HepG2 (cell line): ENCODE measurements at regions not wholly inside any gene's neighbourhood (a gene's known extent, or its start where the extent isn't known, plus 50 kb on each side); places are given as distances from the start of the nearest gene placed in this dataset.
"Not testable (repeated sequence)": the region's sequence is repeated elsewhere in the genome, so short reads cannot be mapped to it uniquely, and the experiment has no call there.

Experiments
- ATAC-seq: fragments of 200-7000 bp; cut with Tn5 transposase; 3 replicates; pipeline ENCODE4 v1.9.1; 2020; ENCODE audit warnings: mild to moderate bottlenecking, moderate library complexity
- BruUV-seq: library from RNA; stranded (reverse); fragments of 400-500 nt; replicated peaks from 2 replicates; lab custom pipeline; 2021; lab: Mats Ljungman, UMichigan
- CTCF ChIA-PET: fragments of 300-600 bp; formaldehyde crosslinking; extraction: SDS; loops from one replicate; lab custom pipeline; 2021; ENCODE audit warnings: low total read pairs, inconsistent platforms, low intra/inter-chr PET ratio; lab: Yijun Ruan, JAX
- POLR2A ChIA-PET: fragments of 350-600 bp; sonication (Branson Sonifier 250); formaldehyde crosslinking; loops from one replicate; lab custom pipeline; 2020; ENCODE audit warnings: antibody characterized with exemption, inconsistent platforms; lab: Yijun Ruan, JAX
- DNase-seq: peaks from one replicate; pipeline ENCODE4 v3.0.0-alpha.2; 2015; ENCODE audit warnings: low spot score
- FAIRE-seq: peaks from 3 replicates; lab custom pipeline; 2011; peaks lifted over from hg19 to GRCh38; lab: Jason Lieb, UNC
- H2AFZ ChIP-seq: one replicate; pipeline ENCODE4 v1.6.1; 2011; ENCODE audit warnings: low read length, inconsistent platforms
- H3K27ac ChIP-seq: fragments of 300-600 bp; 3 replicates; pipeline ENCODE4 v1.8.0; 2011; ENCODE audit warnings: mixed run types, mild to moderate bottlenecking, mixed read lengths, low read length, inconsistent platforms; ENCODE audit not compliant: insufficient read depth; ENCODE audit errors: extremely low read length
- H3K27me3 ChIP-seq, 2 experiments: fragments of 200-600 bp in 1 of 2; 2 replicates in 1 of 2; 3 replicates in 1 of 2; pipeline versions ENCODE4 v1.6.0 to v1.8.0; 2011; ENCODE audit warnings: low read length in 2 of 2, mild to moderate bottlenecking in 2 of 2, moderate library complexity in 2 of 2, inconsistent platforms in 1 of 2; ENCODE audit not compliant: insufficient read depth in 2 of 2, control insufficient read depth in 1 of 2
- H3K36me3 ChIP-seq, 2 experiments: fragments of 200-600 bp in 1 of 2; replicated peaks in 1 of 2; 2 replicates in 1 of 2; 3 replicates in 1 of 2; pipeline versions ENCODE4 v1.5.1 to v1.8.0; 2011; ENCODE audit warnings: low read length in 2 of 2, inconsistent platforms in 1 of 2; ENCODE audit not compliant: insufficient read depth in 2 of 2, control insufficient read depth in 1 of 2
- H3K4me1 ChIP-seq: 2 replicates; pipeline ENCODE4 v1.5.1; 2012; ENCODE audit warnings: low read length, inconsistent platforms; ENCODE audit not compliant: insufficient read depth
- H3K4me2 ChIP-seq: 2 replicates; pipeline ENCODE4 v1.6.0; 2011; ENCODE audit warnings: low read depth, low read length, inconsistent platforms
- H3K4me3 ChIP-seq, 3 experiments: fragments of 200-600 bp in 1 of 3; sonication (generic), shearing (Covaris generic) in 1 of 3; replicated peaks in 1 of 3; 2 replicates each; pipeline ENCODE4 v1.5.1; 2011 to 2016; ENCODE audit warnings: low read length in 3 of 3, inconsistent platforms in 2 of 3, low read depth in 2 of 3, mild to moderate bottlenecking in 2 of 3, control low read depth in 1 of 3, mixed read lengths in 1 of 3; ENCODE audit not compliant: insufficient read depth in 1 of 3
- H3K79me2 ChIP-seq: one replicate; pipeline ENCODE4 v1.6.1; 2011; ENCODE audit warnings: low read length, inconsistent platforms; ENCODE audit not compliant: insufficient read depth
- H3K9ac ChIP-seq: 2 replicates; pipeline ENCODE4 v1.6.0; 2011; ENCODE audit warnings: mild to moderate bottlenecking, low read depth, low read length, inconsistent platforms; ENCODE audit not compliant: insufficient read depth
- H3K9me3 ChIP-seq: 2 replicates; pipeline ENCODE4 v1.5.1; 2012; ENCODE audit warnings: mild to moderate bottlenecking, low read length
- H4K20me1 ChIP-seq: 2 replicates; pipeline ENCODE4 v1.6.0; 2011; ENCODE audit warnings: inconsistent platforms, mild to moderate bottlenecking, low read length, moderate library complexity; ENCODE audit not compliant: insufficient read depth
- FOXJ3 ChIP-seq: sonication (generic); formaldehyde crosslinking; IDR thresholded peaks from 2 replicates; pipeline ENCODE4 v1.4.0; 2020; ENCODE audit warnings: missing genetic modification reagents, mild to moderate bottlenecking, borderline replicate concordance
- HIC2 ChIP-seq: sonication (generic); formaldehyde crosslinking; IDR thresholded peaks from 2 replicates; pipeline ENCODE4 v1.9.0; 2022; ENCODE audit warnings: low read depth, missing genetic modification reagents
- KDM1A ChIP-seq: IDR thresholded peaks from 2 replicates; pipeline ENCODE4 v1.6.1; 2016; ENCODE audit warnings: missing compliant biosample characterization
- KDM5B ChIP-seq: sonication (generic); formaldehyde crosslinking; IDR thresholded peaks from 2 replicates; pipeline ENCODE4 v1.4.0; 2020; ENCODE audit warnings: missing genetic modification reagents, mild to moderate bottlenecking, borderline replicate concordance
- MED8 ChIP-seq: sonication (generic); formaldehyde crosslinking; IDR thresholded peaks from 2 replicates; pipeline ENCODE4 v1.8.1; 2023; ENCODE audit warnings: mild to moderate bottlenecking, missing genetic modification reagents; ENCODE audit not compliant: insufficient replicate concordance
- MTF1 ChIP-seq: sonication (generic); formaldehyde crosslinking; IDR thresholded peaks from 2 replicates; pipeline ENCODE4 v1.5.0; 2020; ENCODE audit warnings: missing genetic modification reagents
- NFKB2 ChIP-seq: sonication (generic); formaldehyde crosslinking; IDR thresholded peaks from 2 replicates; pipeline ENCODE4 v1.4.0; 2020; ENCODE audit warnings: missing genetic modification reagents, borderline replicate concordance
- TP53 ChIP-seq: sonication (generic); formaldehyde crosslinking; conservative IDR thresholded peaks from 2 replicates; pipeline ENCODE4 v1.4.0; 2020; ENCODE audit warnings: missing genetic modification reagents
- ZMYM4 ChIP-seq: sonication (generic); formaldehyde crosslinking; IDR thresholded peaks from 2 replicates; pipeline ENCODE4 v1.8.1; 2023; ENCODE audit warnings: mild to moderate bottlenecking, missing genetic modification reagents
- ZNF552 ChIP-seq: sonication (generic); formaldehyde crosslinking; IDR thresholded peaks from 2 replicates; pipeline ENCODE4 v1.9.0; 2022; ENCODE audit warnings: missing genetic modification reagents, mild to moderate bottlenecking, borderline replicate concordance
- ZNF652 ChIP-seq: IDR thresholded peaks from 2 replicates; pipeline ENCODE4 v1.6.1; 2016; ENCODE audit warnings: low read depth, borderline replicate concordance
- ZNF790 ChIP-seq: sonication (generic); formaldehyde crosslinking; IDR thresholded peaks from 2 replicates; pipeline ENCODE4 v1.8.0; 2022; ENCODE audit warnings: missing genetic modification reagents, mild to moderate bottlenecking, borderline replicate concordance
- ZSCAN25 ChIP-seq: sonication (generic); formaldehyde crosslinking; IDR thresholded peaks from 2 replicates; pipeline ENCODE4 v1.8.0; 2022; ENCODE audit warnings: mild to moderate bottlenecking, missing genetic modification reagents
- WGBS: methylation state at CpG from one replicate; pipeline ENCODE4 v1.1.6; 2017; ENCODE audit warnings: low lambda C conversion rate; 5-methylcytosine and 5-hydroxymethylcytosine counted together
- in situ Hi-C: cut with HindIII; loops from 2 replicates; pipeline ENCODE4 v1.10.0; 2017; ENCODE audit warnings: low pct_unique_long_range_greater_than_20kb; ENCODE audit not compliant: extremely low pct_ligation_motif_present
- intact Hi-C: fragments of 100-400 bp; cut with micrococcal nuclease; formaldehyde crosslinking; loops from one replicate; pipeline ENCODE4 v1.10.0; 2022; ENCODE audit not compliant: unreplicated experiment
- TF ChIP-seq, protein P1 (sequence below): sonication (generic); formaldehyde crosslinking; IDR thresholded peaks from 2 replicates; pipeline ENCODE4 v1.4.0; 2020; ENCODE audit warnings: missing genetic modification reagents
- TF ChIP-seq, protein P2 (sequence below): sonication (generic); formaldehyde crosslinking; IDR thresholded peaks from 2 replicates; pipeline ENCODE4 v1.8.0; 2022; ENCODE audit warnings: missing genetic modification reagents, mild to moderate bottlenecking, borderline replicate concordance
- TF ChIP-seq, protein P3 (sequence below): sonication (generic); formaldehyde crosslinking; IDR thresholded peaks from 2 replicates; pipeline ENCODE4 v1.4.0; 2020; ENCODE audit warnings: missing genetic modification reagents

GRCh38 chr16:21525029-21525895, 74.1 kb upstream of the METTL9 start:
- in situ Hi-C loops, result loop anchor here (10.0 kb wide), 1 partner anchor 80 kb away; no protein-coding TSS in a partner anchor
- DNase-seq (peak; percentile 100), FAIRE-seq (peak; percentile 73), ATAC-seq (peak; percentile 34)
- H3K27ac ChIP-seq, H2AFZ ChIP-seq, H3K9me3 ChIP-seq, H3K27me3 ChIP-seq, intact Hi-C loops, H3K36me3 ChIP-seq, H4K20me1 ChIP-seq, BruUV-seq, H3K79me2 ChIP-seq: not testable (repeated sequence)
- WGBS, result 10% methylated on average over 14 of the region's 14 CpGs
- Histone ChIP-seq H3K9ac (peak overlapping the region; percentile 17), H3K4me3 (peak overlapping the region; percentile 0 to 58 (median 4); a peak in 3 of 6 replicates), H3K4me2 (peak overlapping the region; percentile 76), H3K4me1 (peaks cover 81% of the 10 kb centered on the region)
- CTCF ChIA-PET, result interaction anchor here (1.6 kb wide), 1 partner anchor 30 kb away, joined by 9 read pairs; no protein-coding TSS in a partner anchor
- POLR2A ChIA-PET, result interaction anchor here (0.8 to 1.7 kb wide), 6 partner anchors 9 to 719 kb away, joined by 3 to 6 read pairs (median 3); partner anchors contain the start of genes ERI2 and REXO5
- TF ChIP-seq ZMYM4 (CRISPR knock-in tag) (peak; percentile 96), ZSCAN25 (CRISPR knock-in tag) (peak; percentile 97), HIC2 (peak; percentile 97), MTF1 (CRISPR knock-in tag) (peak; percentile 51; the same call in 1 of the 2 replicates), MED8 (CRISPR knock-in tag) (peak; percentile 74), ZNF790 (peak; percentile 78; the same call in 1 of the 2 replicates), NFKB2 (CRISPR knock-in tag) (peak; percentile 95), FOXJ3 (CRISPR knock-in tag) (peak; percentile 92), KDM5B (CRISPR knock-in tag) (peak; percentile 70), ZNF652 (peak; percentile 71; the same call in 1 of the 2 replicates), ZNF552 (CRISPR knock-in tag) (peak; percentile 97), KDM1A (CRISPR knock-in tag) (peak; percentile 99), TP53 (CRISPR knock-in tag) (peak; percentile 90; the same call in 1 of the 2 replicates)
- TF ChIP-seq, protein P1, sequence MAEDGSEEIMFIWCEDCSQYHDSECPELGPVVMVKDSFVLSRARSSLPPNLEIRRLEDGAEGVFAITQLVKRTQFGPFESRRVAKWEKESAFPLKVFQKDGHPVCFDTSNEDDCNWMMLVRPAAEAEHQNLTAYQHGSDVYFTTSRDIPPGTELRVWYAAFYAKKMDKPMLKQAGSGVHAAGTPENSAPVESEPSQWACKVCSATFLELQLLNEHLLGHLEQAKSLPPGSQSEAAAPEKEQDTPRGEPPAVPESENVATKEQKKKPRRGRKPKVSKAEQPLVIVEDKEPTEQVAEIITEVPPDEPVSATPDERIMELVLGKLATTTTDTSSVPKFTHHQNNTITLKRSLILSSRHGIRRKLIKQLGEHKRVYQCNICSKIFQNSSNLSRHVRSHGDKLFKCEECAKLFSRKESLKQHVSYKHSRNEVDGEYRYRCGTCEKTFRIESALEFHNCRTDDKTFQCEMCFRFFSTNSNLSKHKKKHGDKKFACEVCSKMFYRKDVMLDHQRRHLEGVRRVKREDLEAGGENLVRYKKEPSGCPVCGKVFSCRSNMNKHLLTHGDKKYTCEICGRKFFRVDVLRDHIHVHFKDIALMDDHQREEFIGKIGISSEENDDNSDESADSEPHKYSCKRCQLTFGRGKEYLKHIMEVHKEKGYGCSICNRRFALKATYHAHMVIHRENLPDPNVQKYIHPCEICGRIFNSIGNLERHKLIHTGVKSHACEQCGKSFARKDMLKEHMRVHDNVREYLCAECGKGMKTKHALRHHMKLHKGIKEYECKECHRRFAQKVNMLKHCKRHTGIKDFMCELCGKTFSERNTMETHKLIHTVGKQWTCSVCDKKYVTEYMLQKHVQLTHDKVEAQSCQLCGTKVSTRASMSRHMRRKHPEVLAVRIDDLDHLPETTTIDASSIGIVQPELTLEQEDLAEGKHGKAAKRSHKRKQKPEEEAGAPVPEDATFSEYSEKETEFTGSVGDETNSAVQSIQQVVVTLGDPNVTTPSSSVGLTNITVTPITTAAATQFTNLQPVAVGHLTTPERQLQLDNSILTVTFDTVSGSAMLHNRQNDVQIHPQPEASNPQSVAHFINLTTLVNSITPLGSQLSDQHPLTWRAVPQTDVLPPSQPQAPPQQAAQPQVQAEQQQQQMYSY (CRISPR knock-in tag), result peak; percentile 51; the same call in 1 of the 2 replicates
- TF ChIP-seq, protein P2, sequence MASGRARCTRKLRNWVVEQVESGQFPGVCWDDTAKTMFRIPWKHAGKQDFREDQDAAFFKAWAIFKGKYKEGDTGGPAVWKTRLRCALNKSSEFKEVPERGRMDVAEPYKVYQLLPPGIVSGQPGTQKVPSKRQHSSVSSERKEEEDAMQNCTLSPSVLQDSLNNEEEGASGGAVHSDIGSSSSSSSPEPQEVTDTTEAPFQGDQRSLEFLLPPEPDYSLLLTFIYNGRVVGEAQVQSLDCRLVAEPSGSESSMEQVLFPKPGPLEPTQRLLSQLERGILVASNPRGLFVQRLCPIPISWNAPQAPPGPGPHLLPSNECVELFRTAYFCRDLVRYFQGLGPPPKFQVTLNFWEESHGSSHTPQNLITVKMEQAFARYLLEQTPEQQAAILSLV, result peak; percentile 98
- TF ChIP-seq, protein P3, sequence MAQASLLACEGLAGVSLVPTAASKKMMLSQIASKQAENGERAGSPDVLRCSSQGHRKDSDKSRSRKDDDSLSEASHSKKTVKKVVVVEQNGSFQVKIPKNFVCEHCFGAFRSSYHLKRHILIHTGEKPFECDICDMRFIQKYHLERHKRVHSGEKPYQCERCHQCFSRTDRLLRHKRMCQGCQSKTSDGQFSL (CRISPR knock-in tag), result peak; percentile 74
